Activated B cell treated with CpG ODN at 0.5 μM for 24 hours (primary cell): ENCODE measurements at regions not wholly inside any gene's neighbourhood (a gene's known extent, or its start where the extent isn't known, plus 50 kb on each side); places are given as distances from the start of the nearest gene placed in this dataset.

Experiments used
- ATAC-seq: fragments of 200-7000 bp; cut with Tn5 transposase; one replicate; pipeline ENCODE4 v1.10.0; 2021; ENCODE audit warnings: low read depth, mild to moderate bottlenecking, moderate library complexity
- CTCF ChIA-PET: fragments of 350-600 bp; sonication (Branson Sonifier 250); formaldehyde crosslinking; loops from one replicate; lab custom pipeline; 2021; ENCODE audit warnings: antibody characterized with exemption; lab: Charles Lee
- POLR2A ChIA-PET: fragments of 350-600 bp; sonication (Branson Sonifier 250); formaldehyde crosslinking; loops from one replicate; lab custom pipeline; 2021; ENCODE audit warnings: antibody characterized with exemption; lab: Charles Lee
- DNase-seq: peaks from one replicate; pipeline ENCODE4 v3.0.0; 2022
- H3K27ac Mint-ChIP-seq: one replicate; pipeline ENCODE4 v1.8.0; 2020; ENCODE audit warnings: mixed read lengths
- H3K27me3 Mint-ChIP-seq: one replicate; pipeline ENCODE4 v1.8.0; 2021; ENCODE audit warnings: mixed read lengths
- H3K36me3 Mint-ChIP-seq: one replicate; pipeline ENCODE4 v1.8.0; 2021; ENCODE audit warnings: low read depth, mixed read lengths
- H3K4me1 Mint-ChIP-seq: one replicate; pipeline ENCODE4 v1.8.0; 2021; ENCODE audit warnings: mixed read lengths
- H3K4me3 Mint-ChIP-seq: one replicate; pipeline ENCODE4 v1.8.0; 2020; ENCODE audit warnings: mild to moderate bottlenecking, mixed read lengths
- H3K9me3 Mint-ChIP-seq: one replicate; pipeline ENCODE4 v1.8.0; 2020; ENCODE audit warnings: mixed read lengths
- CTCF ChIP-seq: fragments of 200-600 bp; IDR thresholded peaks from one replicate; pipeline ENCODE4 v1.8.0; 2022; ENCODE audit warnings: antibody characterized with exemption, mild to moderate bottlenecking
- intact Hi-C: fragments of 100-400 bp; cut with micrococcal nuclease; formaldehyde crosslinking; loops from one replicate; pipeline ENCODE4 v1.15.1; 2024

GRCh38 chr7:38034062-38034908 lies 113.8 kb downstream of the EPDR1 start:
- DNase-seq (no peak), ATAC-seq (no peak)
- H3K9me3 Mint-ChIP-seq, result peaks cover 2% of the 10 kb centered on the region
- H3K4me1 Mint-ChIP-seq, result no peaks in the 10 kb centered on the region
- H3K4me3 Mint-ChIP-seq, result no peak overlapping the region
- intact Hi-C loops, result no loop called here
- no peaks in the 10 kb centered on the region for H3K36me3 Mint-ChIP-seq
- TF ChIP-seq CTCF, result no peak
- CTCF ChIA-PET, result no interaction called here
- H3K27ac Mint-ChIP-seq, result no peak overlapping the region
- POLR2A ChIA-PET, result no interaction called here
- H3K27me3 Mint-ChIP-seq, result peaks cover 2% of the 10 kb centered on the region

- Mint-ChIP-seq H3K4me1 (no peaks in the 10 kb centered on the region), H3K27me3 (no peaks in the 10 kb centered on the region), H3K9me3 (peaks cover 2% of the 10 kb centered on the region), H3K27ac (no peak overlapping the region), H3K4me3 (no peak overlapping the region), H3K36me3 (no peaks in the 10 kb centered on the region)
- intact Hi-C loops, result no loop called here
- ChIA-PET CTCF (no interaction called here), POLR2A (interaction anchor here (0.5 kb wide), 1 partner anchor 309 kb away, joined by 5 read pairs; no protein-coding TSS in a partner anchor)
- no peak for ATAC-seq
- no peak for TF ChIP-seq CTCF
- DNase-seq, result no peak
Measured at GRCh38 chr7:38040831-38041230, 120.4 kb downstream of the EPDR1 start.

GRCh38 chr7:38049679-38050078 lies 128.4 kb upstream of the STARD3NL start:
- CTCF ChIA-PET, result no interaction called here
- peaks cover 6% of the 10 kb centered on the region for H3K9me3 Mint-ChIP-seq
- no peak for TF ChIP-seq CTCF
- DNase-seq (no peak), ATAC-seq (no peak)
- no peaks in the 10 kb centered on the region for H3K36me3 Mint-ChIP-seq
- H3K27ac Mint-ChIP-seq, result no peak overlapping the region
- POLR2A ChIA-PET, result no interaction called here
- H3K4me1 Mint-ChIP-seq, result no peaks in the 10 kb centered on the region
- no peak overlapping the region for H3K4me3 Mint-ChIP-seq
- intact Hi-C loops, result no loop called here
- H3K27me3 Mint-ChIP-seq, result no peaks in the 10 kb centered on the region

GRCh38 chr7:38051311-38051710 lies 126.7 kb upstream of the STARD3NL start:
- TF ChIP-seq CTCF, result no peak
- no peaks in the 10 kb centered on the region for H3K36me3 Mint-ChIP-seq
- H3K9me3 Mint-ChIP-seq, result peaks cover 6% of the 10 kb centered on the region
- ChIA-PET POLR2A (no interaction called here), CTCF (no interaction called here)
- intact Hi-C loops, result no loop called here
- H3K4me1 Mint-ChIP-seq, result no peaks in the 10 kb centered on the region
- H3K27me3 Mint-ChIP-seq, result no peaks in the 10 kb centered on the region
- H3K4me3 Mint-ChIP-seq, result no peak overlapping the region
- ATAC-seq (no peak), DNase-seq (no peak)
- no peak overlapping the region for H3K27ac Mint-ChIP-seq

- ChIA-PET CTCF (no interaction called here), POLR2A (no interaction called here)
- DNase-seq, result no peak
- H3K27me3 Mint-ChIP-seq, result no peaks in the 10 kb centered on the region
- H3K4me1 Mint-ChIP-seq, result no peaks in the 10 kb centered on the region
- no peaks in the 10 kb centered on the region for H3K36me3 Mint-ChIP-seq
- no peak for TF ChIP-seq CTCF
- no peak overlapping the region for H3K4me3 Mint-ChIP-seq
- no peak for ATAC-seq
- no peak overlapping the region for H3K27ac Mint-ChIP-seq
- H3K9me3 Mint-ChIP-seq, result peaks cover 6% of the 10 kb centered on the region
- intact Hi-C loops, result no loop called here
Measured at GRCh38 chr7:38051786-38052185, 126.3 kb upstream of the STARD3NL start.
